Activated CD4-positive, alpha-beta T cell treated with anti-CD3 and anti-CD28 coated beads, Interleukin-2, amount 10 ng/mL, durations not matched to agents 7 days and 5 days (primary cell): ENCODE measurements at regions not wholly inside any gene's neighbourhood (a gene's known extent, or its start where the extent isn't known, plus 50 kb on each side); places are given as distances from the start of the nearest gene placed in this dataset.

ENCODE experiments used
- CTCF ChIA-PET: fragments of 350-600 bp; sonication (Branson Sonifier 250); formaldehyde crosslinking; loops from one replicate; lab custom pipeline; 2021; ENCODE audit warnings: antibody characterized with exemption; lab: Charles Lee
- POLR2A ChIA-PET: fragments of 350-600 bp; sonication (Branson Sonifier 250); formaldehyde crosslinking; loops from one replicate; lab custom pipeline; 2021; ENCODE audit warnings: antibody characterized with exemption; lab: Charles Lee
- DNase-seq: peaks from one replicate; pipeline ENCODE4 v3.0.0-alpha.2; 2020
- H3K27ac Mint-ChIP-seq: one replicate; pipeline ENCODE4 v1.8.0; 2021; ENCODE audit warnings: mild to moderate bottlenecking, moderate library complexity, mixed read lengths
- H3K27me3 Mint-ChIP-seq: one replicate; pipeline ENCODE4 v1.8.0; 2021; ENCODE audit warnings: mixed read lengths
- H3K36me3 Mint-ChIP-seq: one replicate; pipeline ENCODE4 v1.8.0; 2021; ENCODE audit warnings: low read depth, mixed read lengths
- H3K4me1 Mint-ChIP-seq: one replicate; pipeline ENCODE4 v1.8.0; 2021; ENCODE audit warnings: mixed read lengths
- H3K4me3 Mint-ChIP-seq: one replicate; pipeline ENCODE4 v1.8.0; 2021; ENCODE audit warnings: mild to moderate bottlenecking, moderate library complexity, mixed read lengths
- H3K9me3 Mint-ChIP-seq: one replicate; pipeline ENCODE4 v1.8.0; 2021; ENCODE audit warnings: mixed read lengths

- H3K4me1 Mint-ChIP-seq, result no peaks in the 10 kb centered on the region
- no peaks in the 10 kb centered on the region for H3K36me3 Mint-ChIP-seq
- CTCF ChIA-PET, result no interaction called here
- no peak overlapping the region for H3K4me3 Mint-ChIP-seq
- POLR2A ChIA-PET, result no interaction called here
- DNase-seq, result no peak
- H3K27ac Mint-ChIP-seq, result no peak overlapping the region
- peaks cover 2% of the 10 kb centered on the region for H3K9me3 Mint-ChIP-seq
- H3K27me3 Mint-ChIP-seq, result no peaks in the 10 kb centered on the region
These were observed 892.0 kb downstream of the GATA3 start for GRCh38 chr10:8946451-8946850.

- H3K36me3 Mint-ChIP-seq, result no peaks in the 10 kb centered on the region
- ChIA-PET CTCF (no interaction called here), POLR2A (no interaction called here)
- H3K27me3 Mint-ChIP-seq, result no peaks in the 10 kb centered on the region
- no peaks in the 10 kb centered on the region for H3K4me1 Mint-ChIP-seq
- H3K4me3 Mint-ChIP-seq, result no peak overlapping the region
- H3K27ac Mint-ChIP-seq, result no peak overlapping the region
- no peak for DNase-seq
- H3K9me3 Mint-ChIP-seq, result no peaks in the 10 kb centered on the region
These were observed 896.5 kb downstream of the GATA3 start for GRCh38 chr10:8950978-8951377.

- Mint-ChIP-seq H3K4me3 (no peak overlapping the region), H3K27me3 (no peaks in the 10 kb centered on the region), H3K36me3 (no peaks in the 10 kb centered on the region), H3K27ac (no peak overlapping the region), H3K9me3 (no peaks in the 10 kb centered on the region), H3K4me1 (no peaks in the 10 kb centered on the region)
- POLR2A ChIA-PET, result no interaction called here
- CTCF ChIA-PET, result no interaction called here
- no peak for DNase-seq
These were observed 897.1 kb downstream of the GATA3 start for GRCh38 chr10:8951440-8952089.

GRCh38 chr10:8956400-8956799 is 901.9 kb downstream of the GATA3 start:
- Mint-ChIP-seq H3K9me3 (no peaks in the 10 kb centered on the region), H3K27ac (no peak overlapping the region)

GRCh38 chr10:8962249-8962648 is 907.8 kb downstream of the GATA3 start:
- H3K36me3 Mint-ChIP-seq, result no peaks in the 10 kb centered on the region
- H3K27ac Mint-ChIP-seq, result no peak overlapping the region
- POLR2A ChIA-PET, result interaction anchor here (0.7 kb wide), 1 partner anchor 34 kb away, joined by 4 read pairs; no protein-coding TSS in a partner anchor
- H3K4me3 Mint-ChIP-seq, result no peak overlapping the region
- H3K9me3 Mint-ChIP-seq, result no peaks in the 10 kb centered on the region
- H3K27me3 Mint-ChIP-seq, result no peaks in the 10 kb centered on the region
- no peak for DNase-seq
- no peaks in the 10 kb centered on the region for H3K4me1 Mint-ChIP-seq
- CTCF ChIA-PET, result no interaction called here

More at GRCh38 chr10:8956400-8956799, 901.9 kb downstream of the GATA3 start:
- Mint-ChIP-seq H3K4me3 (no peak overlapping the region), H3K36me3 (no peaks in the 10 kb centered on the region), H3K27me3 (no peaks in the 10 kb centered on the region), H3K4me1 (no peaks in the 10 kb centered on the region)
- ChIA-PET POLR2A (no interaction called here), CTCF (no interaction called here)
- DNase-seq, result no peak

GRCh38 chr10:8967061-8967460 is 912.6 kb downstream of the GATA3 start:
- Mint-ChIP-seq H3K27ac (no peak overlapping the region), H3K4me1 (no peaks in the 10 kb centered on the region), H3K4me3 (no peak overlapping the region), H3K27me3 (no peaks in the 10 kb centered on the region), H3K9me3 (peaks cover 5% of the 10 kb centered on the region), H3K36me3 (no peaks in the 10 kb centered on the region)
- no peak for DNase-seq
- CTCF ChIA-PET, result no interaction called here
- POLR2A ChIA-PET, result interaction anchor here (0.7 kb wide), 1 partner anchor 35 kb away, joined by 3 read pairs; no protein-coding TSS in a partner anchor

GRCh38 chr10:8969853-8970252 is 915.4 kb downstream of the GATA3 start:
- ChIA-PET POLR2A (no interaction called here), CTCF (interaction anchor here (0.7 kb wide), 1 partner anchor 8 kb away, joined by 3 read pairs; no protein-coding TSS in a partner anchor)
- H3K27ac Mint-ChIP-seq, result no peak overlapping the region
- peaks cover 5% of the 10 kb centered on the region for H3K9me3 Mint-ChIP-seq
- H3K27me3 Mint-ChIP-seq, result no peaks in the 10 kb centered on the region
- no peak overlapping the region for H3K4me3 Mint-ChIP-seq
- no peaks in the 10 kb centered on the region for H3K36me3 Mint-ChIP-seq
- DNase-seq, result no peak
- no peaks in the 10 kb centered on the region for H3K4me1 Mint-ChIP-seq

GRCh38 chr10:8975535-8975934 is 921.0 kb downstream of the GATA3 start:
- no peaks in the 10 kb centered on the region for H3K4me1 Mint-ChIP-seq
- no peak overlapping the region for H3K27ac Mint-ChIP-seq
- H3K27me3 Mint-ChIP-seq, result no peaks in the 10 kb centered on the region
- H3K9me3 Mint-ChIP-seq, result no peaks in the 10 kb centered on the region
- ChIA-PET POLR2A (no interaction called here), CTCF (no interaction called here)
- no peaks in the 10 kb centered on the region for H3K36me3 Mint-ChIP-seq
- DNase-seq, result no peak
- no peak overlapping the region for H3K4me3 Mint-ChIP-seq

- Mint-ChIP-seq H3K4me1 (no peaks in the 10 kb centered on the region), H3K27ac (no peak overlapping the region), H3K4me3 (no peak overlapping the region), H3K36me3 (no peaks in the 10 kb centered on the region), H3K9me3 (no peaks in the 10 kb centered on the region), H3K27me3 (no peaks in the 10 kb centered on the region)
- no peak for DNase-seq
- ChIA-PET POLR2A (no interaction called here), CTCF (interaction anchor here (1.0 kb wide), 1 partner anchor 9 kb away, joined by 3 read pairs; no protein-coding TSS in a partner anchor)
These were observed 923.6 kb downstream of the GATA3 start for GRCh38 chr10:8978100-8978499.

GRCh38 chr10:8979976-8980375 is 925.5 kb downstream of the GATA3 start:
- Mint-ChIP-seq H3K9me3 (no peaks in the 10 kb centered on the region), H3K36me3 (no peaks in the 10 kb centered on the region), H3K27me3 (no peaks in the 10 kb centered on the region), H3K4me1 (no peaks in the 10 kb centered on the region), H3K27ac (no peak overlapping the region), H3K4me3 (no peak overlapping the region)
- CTCF ChIA-PET, result no interaction called here
- no peak for DNase-seq
- POLR2A ChIA-PET, result no interaction called here

- CTCF ChIA-PET, result no interaction called here
- no peaks in the 10 kb centered on the region for H3K27me3 Mint-ChIP-seq
- H3K9me3 Mint-ChIP-seq, result no peaks in the 10 kb centered on the region
- no peaks in the 10 kb centered on the region for H3K4me1 Mint-ChIP-seq
- DNase-seq, result no peak
- no peaks in the 10 kb centered on the region for H3K36me3 Mint-ChIP-seq
- POLR2A ChIA-PET, result interaction anchor here (0.6 kb wide), 1 partner anchor 9 kb away, joined by 3 read pairs; no protein-coding TSS in a partner anchor
- no peak overlapping the region for H3K4me3 Mint-ChIP-seq
- H3K27ac Mint-ChIP-seq, result no peak overlapping the region
These were observed 926.8 kb downstream of the GATA3 start for GRCh38 chr10:8981277-8981676.

GRCh38 chr10:8985651-8986050 is 931.2 kb downstream of the GATA3 start:
- H3K27me3 Mint-ChIP-seq, result no peaks in the 10 kb centered on the region
- peaks cover 3% of the 10 kb centered on the region for H3K4me1 Mint-ChIP-seq
- ChIA-PET CTCF (no interaction called here), POLR2A (no interaction called here)
- no peaks in the 10 kb centered on the region for H3K36me3 Mint-ChIP-seq
- H3K4me3 Mint-ChIP-seq, result no peak overlapping the region
- no peaks in the 10 kb centered on the region for H3K9me3 Mint-ChIP-seq
- no peak overlapping the region for H3K27ac Mint-ChIP-seq
- DNase-seq, result no peak

GRCh38 chr10:8986975-8987374 is 932.5 kb downstream of the GATA3 start:
- H3K27me3 Mint-ChIP-seq, result no peaks in the 10 kb centered on the region
- CTCF ChIA-PET, result no interaction called here
- POLR2A ChIA-PET, result no interaction called here
- no peak overlapping the region for H3K27ac Mint-ChIP-seq
- H3K4me1 Mint-ChIP-seq, result peaks cover 3% of the 10 kb centered on the region
- no peaks in the 10 kb centered on the region for H3K36me3 Mint-ChIP-seq
- no peak for DNase-seq
- no peak overlapping the region for H3K4me3 Mint-ChIP-seq
- H3K9me3 Mint-ChIP-seq, result no peaks in the 10 kb centered on the region

- H3K4me3 Mint-ChIP-seq, result no peak overlapping the region
- H3K9me3 Mint-ChIP-seq, result no peaks in the 10 kb centered on the region
- peaks cover 6% of the 10 kb centered on the region for H3K4me1 Mint-ChIP-seq
- H3K27ac Mint-ChIP-seq, result no peak overlapping the region
- ChIA-PET CTCF (no interaction called here), POLR2A (no interaction called here)
- no peaks in the 10 kb centered on the region for H3K36me3 Mint-ChIP-seq
- no peaks in the 10 kb centered on the region for H3K27me3 Mint-ChIP-seq
- no peak for DNase-seq
These were observed 933.2 kb downstream of the GATA3 start for GRCh38 chr10:8987712-8988111.
